C4-2B (cell line): ENCODE measurements at regions not wholly inside any gene's neighbourhood (a gene's known extent, or its start where the extent isn't known, plus 50 kb on each side); places are given as distances from the start of the nearest gene placed in this dataset.
"Not testable (repeated sequence)": the region's sequence is repeated elsewhere in the genome, so short reads cannot be mapped to it uniquely, and the experiment has no call there.

Source experiments
- H3K27ac ChIP-seq: fragments of 450-650 bp; 2 replicates; pipeline ENCODE4 v1.5.1; 2017
- ZFX ChIP-seq: fragments of 450-650 bp; IDR thresholded peaks from 2 replicates; pipeline ENCODE4 v1.6.1; 2017
- TF ChIP-seq, protein P1 (sequence below): fragments of 450-650 bp; conservative IDR thresholded peaks from 2 replicates; pipeline ENCODE4 v1.5.1; 2017; ENCODE audit warnings: mild to moderate bottlenecking

DNA sequence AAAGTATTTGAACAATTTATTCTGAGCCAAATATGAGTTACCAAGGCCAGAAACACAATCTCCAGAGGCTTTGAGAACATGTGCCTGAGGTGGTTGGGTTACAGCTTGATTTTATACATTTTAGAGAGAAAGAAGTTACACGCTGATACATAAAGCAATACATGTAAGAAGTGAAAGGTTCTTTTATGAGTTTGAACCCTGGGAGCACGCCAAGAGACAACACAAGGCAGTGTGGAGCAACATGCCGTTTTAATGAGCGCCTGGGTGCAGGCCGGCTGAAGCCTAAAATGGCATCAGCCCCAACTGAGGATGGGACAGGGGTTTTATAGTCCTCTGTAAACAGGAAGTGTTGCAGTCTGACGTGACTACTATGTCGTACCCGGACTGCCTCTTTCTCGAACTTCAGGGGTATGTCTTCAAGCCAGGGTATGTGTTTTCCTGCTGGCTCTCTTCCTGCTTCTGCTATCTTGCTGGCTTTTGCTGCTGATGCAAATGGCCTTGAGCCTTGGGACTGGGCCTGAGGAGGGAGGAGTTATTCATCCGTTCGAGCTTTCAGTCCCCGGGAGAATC is 193.7 kb downstream of the CYLC2 start:
- TF ChIP-seq, protein P1, sequence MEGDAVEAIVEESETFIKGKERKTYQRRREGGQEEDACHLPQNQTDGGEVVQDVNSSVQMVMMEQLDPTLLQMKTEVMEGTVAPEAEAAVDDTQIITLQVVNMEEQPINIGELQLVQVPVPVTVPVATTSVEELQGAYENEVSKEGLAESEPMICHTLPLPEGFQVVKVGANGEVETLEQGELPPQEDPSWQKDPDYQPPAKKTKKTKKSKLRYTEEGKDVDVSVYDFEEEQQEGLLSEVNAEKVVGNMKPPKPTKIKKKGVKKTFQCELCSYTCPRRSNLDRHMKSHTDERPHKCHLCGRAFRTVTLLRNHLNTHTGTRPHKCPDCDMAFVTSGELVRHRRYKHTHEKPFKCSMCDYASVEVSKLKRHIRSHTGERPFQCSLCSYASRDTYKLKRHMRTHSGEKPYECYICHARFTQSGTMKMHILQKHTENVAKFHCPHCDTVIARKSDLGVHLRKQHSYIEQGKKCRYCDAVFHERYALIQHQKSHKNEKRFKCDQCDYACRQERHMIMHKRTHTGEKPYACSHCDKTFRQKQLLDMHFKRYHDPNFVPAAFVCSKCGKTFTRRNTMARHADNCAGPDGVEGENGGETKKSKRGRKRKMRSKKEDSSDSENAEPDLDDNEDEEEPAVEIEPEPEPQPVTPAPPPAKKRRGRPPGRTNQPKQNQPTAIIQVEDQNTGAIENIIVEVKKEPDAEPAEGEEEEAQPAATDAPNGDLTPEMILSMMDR: no peak
- TF ChIP-seq ZFX: no peak
- peak overlapping the region; percentile 25 for H3K27ac ChIP-seq

DNA sequence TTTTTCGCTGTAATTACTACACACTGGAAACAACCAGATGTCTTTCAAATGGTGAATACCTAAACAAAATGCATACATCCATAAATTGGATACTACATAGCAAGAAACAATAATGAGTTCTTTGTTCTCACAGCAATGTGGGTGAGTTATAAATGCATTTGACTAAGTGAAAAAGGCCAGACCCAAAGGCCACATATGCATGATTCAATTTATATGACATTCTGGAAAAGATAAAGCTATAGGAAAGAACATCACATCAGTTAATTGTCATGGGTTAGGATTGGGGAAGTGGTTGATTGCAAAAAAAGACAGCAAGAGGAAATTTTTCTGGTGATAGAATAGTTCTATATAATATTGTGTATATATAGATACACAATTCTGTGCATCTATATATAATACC is 198.9 kb downstream of the CYLC2 start:
- TF ChIP-seq ZFX: no peak
- TF ChIP-seq, protein P1: no peak
- H3K27ac ChIP-seq: no peak overlapping the region

DNA sequence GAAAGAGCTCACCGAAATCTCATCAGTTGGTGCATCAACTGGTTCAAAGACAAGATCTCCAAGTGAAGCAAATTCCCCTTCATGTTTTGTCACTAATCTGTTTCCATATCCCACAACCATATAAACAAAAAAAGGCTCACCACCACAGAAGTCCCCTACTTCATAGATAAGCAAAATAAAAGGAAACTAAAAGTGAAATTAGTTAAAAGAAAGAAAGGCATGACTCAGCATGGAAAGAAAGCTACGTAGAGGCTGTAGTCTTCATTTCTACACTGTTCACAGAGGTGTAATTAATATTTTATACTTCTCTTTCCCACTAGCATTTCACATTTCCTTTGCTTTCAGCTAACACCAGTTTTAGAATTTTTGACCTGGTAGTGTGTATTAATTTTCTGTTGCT is 208.0 kb downstream of the CYLC2 start:
- TF ChIP-seq, protein P1: no peak
- no peak for TF ChIP-seq ZFX
- H3K27ac ChIP-seq: no peak overlapping the region

DNA sequence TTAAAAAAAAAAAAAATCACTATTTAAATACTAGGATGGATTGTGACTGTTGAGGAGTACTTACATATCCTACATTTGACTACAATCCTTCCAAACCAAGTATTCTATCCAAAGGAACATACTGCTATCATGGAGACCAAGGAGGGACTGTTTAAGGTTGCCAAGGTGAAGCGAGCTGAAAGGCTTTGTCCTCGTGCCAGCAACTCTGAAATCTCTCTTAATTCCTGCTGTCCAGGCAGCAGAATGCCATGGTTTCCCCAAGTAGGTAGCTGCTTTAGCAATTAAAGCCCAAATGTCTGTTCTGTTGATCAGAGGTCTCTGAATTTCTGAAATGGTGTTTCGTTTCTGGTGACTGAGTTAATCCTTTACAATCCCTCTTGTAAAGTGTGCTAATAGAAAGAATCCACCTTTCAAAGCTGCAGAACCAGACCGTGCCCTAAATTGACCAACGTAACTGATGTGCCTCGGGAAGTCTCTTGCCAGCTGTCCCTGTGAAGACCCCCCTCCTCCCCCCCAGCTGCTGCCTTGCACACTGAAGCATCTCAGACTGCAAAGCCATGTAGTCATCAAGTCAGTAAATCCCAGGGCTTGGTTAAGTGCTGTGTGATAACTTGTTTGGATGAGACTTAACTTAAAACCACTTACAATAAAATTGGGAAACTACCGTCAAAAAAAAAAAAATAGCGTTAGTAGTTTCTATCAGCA is 210.9 kb downstream of the CYLC2 start:
- H3K27ac ChIP-seq: not testable (repeated sequence)

DNA sequence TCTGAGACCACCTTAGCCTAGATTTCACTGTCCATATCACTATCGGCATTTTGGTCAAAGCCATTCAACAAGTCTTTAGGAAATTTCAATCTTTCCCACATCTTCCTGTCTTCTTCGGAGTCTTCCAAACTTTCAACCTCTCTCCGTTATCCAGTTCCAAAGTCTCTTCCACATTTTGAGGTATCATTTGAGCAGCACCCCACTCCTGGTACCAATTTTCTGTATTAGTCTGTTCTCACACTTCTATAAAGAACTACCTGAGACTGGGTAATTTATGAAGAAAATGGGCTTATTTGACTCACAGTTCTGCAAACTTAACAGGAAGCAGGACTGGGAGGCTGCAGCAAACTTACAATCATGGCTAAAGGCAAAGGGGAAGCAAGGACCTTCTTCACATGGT is 215.5 kb downstream of the CYLC2 start:
- no peak for TF ChIP-seq ZFX
- TF ChIP-seq, protein P1: no peak
- H3K27ac ChIP-seq: no peak overlapping the region

DNA sequence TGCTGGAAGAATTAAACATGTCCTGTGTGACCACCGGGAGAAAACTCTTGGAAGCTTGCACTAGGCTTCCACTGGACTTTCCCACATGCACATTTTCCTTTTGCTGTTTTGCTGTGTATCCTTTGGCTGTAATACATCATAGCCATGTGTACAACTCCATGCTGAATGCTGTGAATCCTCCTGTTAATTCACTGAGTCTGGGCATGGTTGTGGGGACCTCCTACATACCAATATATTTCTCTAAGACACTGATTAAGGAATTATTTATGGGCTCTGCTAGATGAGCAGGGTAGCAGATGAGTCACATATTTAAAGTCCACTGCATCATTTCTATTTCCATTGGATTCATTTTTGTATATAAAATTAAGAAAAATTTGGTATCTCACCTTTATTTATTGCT is 220.1 kb downstream of the CYLC2 start:
- no peak for TF ChIP-seq ZFX
- TF ChIP-seq, protein P1: no peak
- H3K27ac ChIP-seq: no peak overlapping the region

DNA sequence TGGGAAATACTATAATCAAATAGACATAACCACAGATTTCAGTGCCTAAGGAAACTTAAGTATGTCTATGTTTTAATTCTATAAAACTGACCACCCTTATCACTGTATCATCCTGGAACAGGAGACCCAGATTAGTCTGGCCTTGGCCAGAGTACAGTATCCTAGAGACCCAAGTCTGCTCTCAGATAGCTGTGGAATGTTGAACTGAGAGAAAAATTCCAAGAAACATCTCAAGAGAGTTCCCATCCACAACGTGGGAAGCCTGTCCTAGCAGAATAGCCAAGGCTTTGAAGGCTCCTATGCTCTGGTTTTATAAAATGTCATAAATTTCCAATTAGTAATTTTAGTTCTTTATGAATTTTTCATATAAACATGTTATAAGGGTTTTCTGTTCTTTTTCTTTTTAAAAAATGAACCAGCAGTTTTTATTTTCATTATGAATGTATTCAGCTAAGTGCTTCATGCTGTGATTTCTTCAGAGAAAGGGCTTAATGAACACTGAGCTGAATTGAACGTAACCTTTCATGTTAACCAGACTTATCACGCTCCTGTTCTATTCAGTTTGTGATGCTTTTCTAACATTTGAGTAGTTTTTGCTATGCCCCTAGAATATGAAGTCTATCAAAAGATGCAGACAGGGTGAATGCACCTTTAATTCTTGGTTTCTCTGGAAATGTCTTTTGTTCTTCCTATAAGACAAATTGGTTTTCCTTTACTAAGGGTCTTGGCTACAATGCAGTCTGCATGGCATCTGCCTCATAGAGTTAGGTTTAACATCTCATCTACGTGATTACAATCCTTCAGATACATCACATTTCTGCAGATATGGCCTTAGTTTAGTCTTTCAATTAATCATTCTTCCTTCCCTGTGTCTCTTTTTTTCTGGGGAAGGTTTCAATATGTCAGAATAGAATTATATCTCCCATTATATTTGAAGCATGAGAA is 230.8 kb downstream of the CYLC2 start:
- no peak for TF ChIP-seq ZFX
- TF ChIP-seq, protein P1: no peak
- H3K27ac ChIP-seq: no peak overlapping the region
